ENCODE measurements at regions not wholly inside any gene's neighbourhood (a gene's known extent, or its start where the extent isn't known, plus 50 kb on each side); places are given as distances from the start of the nearest gene placed in this dataset.
"Not testable (repeated sequence)": the region's sequence is repeated elsewhere in the genome, so short reads cannot be mapped to it uniquely, and the experiment has no call there.

- H3K4me3 ChIP-seq (ENCODE audit: low read depth, low read length) = no peak overlapping the region
- CTCF ChIA-PET = no interaction called here
- no peak for TF ChIP-seq CTCF (IDR thresholded peaks at IDR 0.05; ENCODE audit: insufficient read depth, low read depth, low read length)
- H3K36me3 ChIP-seq (ENCODE audit: control insufficient read depth, insufficient read depth, low read length) = no peaks in the 10 kb centered on the region
- DNase-seq (ENCODE audit: low read depth) = no peak
- peaks cover 6% of the 10 kb centered on the region; the same call in 1 of the 2 replicates for H3K27me3 ChIP-seq (ENCODE audit: control insufficient read depth, insufficient read depth, low read length)
- POLR2A ChIA-PET = no interaction called here
These were observed 116.6 kb upstream of the ZBTB40 start for GRCh38 chr1:22334860-22335550.

- POLR2A ChIA-PET; CTCF ChIA-PET; H3K27me3 ChIP-seq (ENCODE audit: control insufficient read depth, insufficient read depth, low read length); H3K36me3 ChIP-seq (ENCODE audit: control insufficient read depth, insufficient read depth, low read length); H3K4me3 ChIP-seq (ENCODE audit: low read depth, low read length); DNase-seq (ENCODE audit: low read depth): not testable (repeated sequence)
These were observed 115.4 kb upstream of the ZBTB40 start for GRCh38 chr1:22336274-22336673.

- POLR2A ChIA-PET; CTCF ChIA-PET; H3K27me3 ChIP-seq (ENCODE audit: control insufficient read depth, insufficient read depth, low read length); DNase-seq (ENCODE audit: low read depth); H3K4me3 ChIP-seq (ENCODE audit: low read depth, low read length); H3K36me3 ChIP-seq (ENCODE audit: control insufficient read depth, insufficient read depth, low read length): not testable (repeated sequence)
These were observed 114.7 kb upstream of the ZBTB40 start for GRCh38 chr1:22336696-22337545.

- ChIA-PET POLR2A (no interaction called here), CTCF (interaction anchor here (0.5 to 1.4 kb wide), 4 partner anchors 20 to 550 kb away, joined by 3 read pairs; no protein-coding TSS in a partner anchor)
- no peak for TF ChIP-seq CTCF (IDR thresholded peaks at IDR 0.05; ENCODE audit: insufficient read depth, low read depth, low read length)
- no peak overlapping the region for H3K4me3 ChIP-seq (ENCODE audit: low read depth, low read length)
- H3K27me3 ChIP-seq (ENCODE audit: control insufficient read depth, insufficient read depth, low read length) = peaks cover 8% of the 10 kb centered on the region; the same call in 1 of the 2 replicates
- no peak for DNase-seq (ENCODE audit: low read depth)
- H3K36me3 ChIP-seq (ENCODE audit: control insufficient read depth, insufficient read depth, low read length) = no peaks in the 10 kb centered on the region
These were observed 113.4 kb upstream of the ZBTB40 start for GRCh38 chr1:22338071-22338765.

GRCh38 chr1:22339237-22339636, 112.4 kb upstream of the ZBTB40 start:
- Histone ChIP-seq H3K36me3 (ENCODE audit: control insufficient read depth, insufficient read depth, low read length) (no peaks in the 10 kb centered on the region), H3K27me3 (ENCODE audit: control insufficient read depth, insufficient read depth, low read length) (peaks cover 8% of the 10 kb centered on the region; the same call in 1 of the 2 replicates), H3K4me3 (ENCODE audit: low read depth, low read length) (no peak overlapping the region)
- DNase-seq (ENCODE audit: low read depth) = no peak
- ChIA-PET POLR2A (no interaction called here), CTCF (interaction anchor here (0.9 to 1.4 kb wide), 3 partner anchors 21 to 45 kb away, joined by 3 read pairs; no protein-coding TSS in a partner anchor)
- no peak for TF ChIP-seq CTCF (IDR thresholded peaks at IDR 0.05; ENCODE audit: insufficient read depth, low read depth, low read length)

GRCh38 chr1:22340066-22340465, 111.6 kb upstream of the ZBTB40 start:
- peaks cover 10% of the 10 kb centered on the region for H3K27me3 ChIP-seq (ENCODE audit: control insufficient read depth, insufficient read depth, low read length)
- no peak overlapping the region for H3K4me3 ChIP-seq (ENCODE audit: low read depth, low read length)
- TF ChIP-seq CTCF (IDR thresholded peaks at IDR 0.05; ENCODE audit: insufficient read depth, low read depth, low read length) = no peak
- H3K36me3 ChIP-seq (ENCODE audit: control insufficient read depth, insufficient read depth, low read length) = no peaks in the 10 kb centered on the region
- no peak for DNase-seq (ENCODE audit: low read depth)
- ChIA-PET CTCF (no interaction called here), POLR2A (no interaction called here)

Data from BJ (cell line).